ENCODE measurements at regions not wholly inside any gene's neighbourhood (a gene's known extent, or its start where the extent isn't known, plus 50 kb on each side); places are given as distances from the start of the nearest gene placed in this dataset.
"Not testable (repeated sequence)": the region's sequence is repeated elsewhere in the genome, so short reads cannot be mapped to it uniquely, and the experiment has no call there.

GRCh38 chr12:46519407-46519806, 146.8 kb upstream of the SLC38A2 start:
- Histone ChIP-seq H3K4me1 (ENCODE audit: control insufficient read depth, insufficient read depth, low read length, unreplicated experiment) (peaks cover 34% of the 10 kb centered on the region), H2AFZ (ENCODE audit: low read length, unreplicated experiment) (no peak overlapping the region), H3K4me3 (ENCODE audit: low read depth, low read length) (no peak overlapping the region), H3K36me3 (ENCODE audit: insufficient read depth, low read length) (peaks cover 55% of the 10 kb centered on the region), H3K27ac (ENCODE audit: low read depth, low read length) (no peak overlapping the region), H3K79me2 (ENCODE audit: control insufficient read depth, insufficient read depth, low read length, unreplicated experiment) (peaks cover 26% of the 10 kb centered on the region), H3K27me3 (ENCODE audit: insufficient read depth, low read length) (no peaks in the 10 kb centered on the region)

- Histone ChIP-seq H3K27me3 (ENCODE audit: insufficient read depth, low read length) (no peaks in the 10 kb centered on the region), H3K79me2 (ENCODE audit: control insufficient read depth, insufficient read depth, low read length, unreplicated experiment) (peaks cover 26% of the 10 kb centered on the region), H3K27ac (ENCODE audit: low read depth, low read length) (no peak overlapping the region), H3K4me1 (ENCODE audit: control insufficient read depth, insufficient read depth, low read length, unreplicated experiment) (peaks cover 31% of the 10 kb centered on the region), H2AFZ (ENCODE audit: low read length, unreplicated experiment) (no peak overlapping the region), H3K36me3 (ENCODE audit: insufficient read depth, low read length) (peaks cover 62% of the 10 kb centered on the region), H3K4me3 (ENCODE audit: low read depth, low read length) (no peak overlapping the region)
Observed at GRCh38 chr12:46518729-46519128, 146.2 kb upstream of the SLC38A2 start.

DNA sequence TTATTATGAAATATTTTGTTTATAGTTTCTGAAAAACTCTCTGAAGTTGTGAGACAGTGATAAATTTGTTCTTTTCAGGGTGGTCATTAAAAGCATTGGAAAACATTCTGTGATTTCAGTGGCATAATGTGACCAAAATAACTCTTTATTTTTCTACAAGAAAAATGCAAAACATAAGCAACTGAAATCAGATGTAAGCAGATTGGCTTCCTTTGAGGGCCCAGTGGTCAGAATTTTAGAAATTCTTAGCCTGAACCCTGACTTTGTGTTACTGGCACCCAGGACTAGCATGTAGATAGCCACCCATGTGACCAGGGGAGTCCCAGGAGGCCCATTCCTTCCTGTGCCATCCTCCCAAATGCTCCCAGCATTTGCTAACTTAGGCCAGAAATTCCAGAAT, 145.6 kb upstream of the SLC38A2 start:
- H3K27ac ChIP-seq (ENCODE audit: low read depth, low read length), result no peak overlapping the region
- no peak overlapping the region for H2AFZ ChIP-seq (ENCODE audit: low read length, unreplicated experiment)
- H3K36me3 ChIP-seq (ENCODE audit: insufficient read depth, low read length), result peaks cover 62% of the 10 kb centered on the region
- H3K4me3 ChIP-seq (ENCODE audit: low read depth, low read length), result no peak overlapping the region
- peaks cover 22% of the 10 kb centered on the region for H3K79me2 ChIP-seq (ENCODE audit: control insufficient read depth, insufficient read depth, low read length, unreplicated experiment)
- H3K27me3 ChIP-seq (ENCODE audit: insufficient read depth, low read length), result no peaks in the 10 kb centered on the region
- peaks cover 25% of the 10 kb centered on the region for H3K4me1 ChIP-seq (ENCODE audit: control insufficient read depth, insufficient read depth, low read length, unreplicated experiment)

DNA sequence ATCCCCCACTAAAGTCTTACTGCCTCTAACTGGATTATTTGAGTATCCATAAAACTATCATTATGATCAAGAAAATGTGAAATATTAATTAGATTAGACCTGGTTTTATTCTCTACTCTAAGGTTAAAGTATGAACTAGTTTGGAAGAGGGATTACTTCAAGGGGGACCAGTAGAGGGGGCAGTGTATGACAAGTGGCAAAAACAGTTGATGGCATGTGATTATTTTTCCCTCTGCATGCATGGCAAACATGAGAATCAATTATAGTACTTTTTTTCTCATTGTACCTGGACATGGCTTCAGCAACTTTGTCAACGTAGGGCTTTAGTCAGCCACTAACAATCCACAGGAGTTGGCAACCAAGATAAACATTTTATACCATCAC, 145.0 kb upstream of the SLC38A2 start:
- Histone ChIP-seq H3K79me2 (ENCODE audit: control insufficient read depth, insufficient read depth, low read length, unreplicated experiment) (peaks cover 20% of the 10 kb centered on the region), H2AFZ (ENCODE audit: low read length, unreplicated experiment) (no peak overlapping the region), H3K27ac (ENCODE audit: low read depth, low read length) (no peak overlapping the region), H3K36me3 (ENCODE audit: insufficient read depth, low read length) (peaks cover 62% of the 10 kb centered on the region), H3K4me3 (ENCODE audit: low read depth, low read length) (no peak overlapping the region), H3K27me3 (ENCODE audit: insufficient read depth, low read length) (no peaks in the 10 kb centered on the region), H3K4me1 (ENCODE audit: control insufficient read depth, insufficient read depth, low read length, unreplicated experiment) (peaks cover 22% of the 10 kb centered on the region)

GRCh38 chr12:46516933-46517578, 144.5 kb upstream of the SLC38A2 start:
- Histone ChIP-seq H3K27me3 (ENCODE audit: insufficient read depth, low read length) (no peaks in the 10 kb centered on the region), H3K4me1 (ENCODE audit: control insufficient read depth, insufficient read depth, low read length, unreplicated experiment) (peaks cover 17% of the 10 kb centered on the region), H3K27ac (ENCODE audit: low read depth, low read length) (no peak overlapping the region), H3K4me3 (ENCODE audit: low read depth, low read length) (no peak overlapping the region), H2AFZ (ENCODE audit: low read length, unreplicated experiment) (no peak overlapping the region), H3K79me2 (ENCODE audit: control insufficient read depth, insufficient read depth, low read length, unreplicated experiment) (peaks cover 15% of the 10 kb centered on the region), H3K36me3 (ENCODE audit: insufficient read depth, low read length) (peaks cover 62% of the 10 kb centered on the region)

- peaks cover 12% of the 10 kb centered on the region for H3K4me1 ChIP-seq (ENCODE audit: control insufficient read depth, insufficient read depth, low read length, unreplicated experiment)
- H2AFZ ChIP-seq (ENCODE audit: low read length, unreplicated experiment), result no peak overlapping the region
- H3K27me3 ChIP-seq (ENCODE audit: insufficient read depth, low read length), result no peaks in the 10 kb centered on the region
- H3K27ac ChIP-seq (ENCODE audit: low read depth, low read length), result no peak overlapping the region
- H3K36me3 ChIP-seq (ENCODE audit: insufficient read depth, low read length), result peaks cover 61% of the 10 kb centered on the region
- H3K79me2 ChIP-seq (ENCODE audit: control insufficient read depth, insufficient read depth, low read length, unreplicated experiment), result peaks cover 8% of the 10 kb centered on the region
- H3K4me3 ChIP-seq (ENCODE audit: low read depth, low read length), result no peak overlapping the region
Observed at GRCh38 chr12:46516238-46516932, 143.8 kb upstream of the SLC38A2 start.

DNA sequence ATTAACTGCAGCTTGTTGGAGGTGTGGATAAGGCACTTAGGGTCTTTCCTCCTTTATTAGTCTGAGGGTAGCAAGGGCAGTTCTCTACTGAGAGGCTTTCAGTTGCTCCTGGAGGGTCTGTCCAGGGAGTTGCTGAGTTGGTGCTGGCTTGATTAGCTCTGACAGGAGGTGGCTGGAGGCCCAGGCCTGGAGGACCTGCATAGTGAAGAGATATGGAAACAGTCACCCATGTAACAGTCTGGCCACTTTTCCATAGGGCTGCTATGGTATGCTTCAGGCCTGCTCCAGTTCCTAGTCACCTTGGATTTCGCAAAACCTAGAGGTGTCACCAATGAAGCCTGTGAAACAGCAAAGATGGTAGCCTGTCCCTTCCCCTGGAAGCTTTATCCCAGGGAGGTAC, 143.3 kb upstream of the SLC38A2 start:
- Histone ChIP-seq H3K36me3 (ENCODE audit: insufficient read depth, low read length) (peaks cover 56% of the 10 kb centered on the region), H3K4me1 (ENCODE audit: control insufficient read depth, insufficient read depth, low read length, unreplicated experiment) (peaks cover 12% of the 10 kb centered on the region)

GRCh38 chr12:46514886-46515285, 142.3 kb upstream of the SLC38A2 start:
- Histone ChIP-seq H3K36me3 (ENCODE audit: insufficient read depth, low read length) (peaks cover 48% of the 10 kb centered on the region), H3K27ac (ENCODE audit: low read depth, low read length) (no peak overlapping the region)

More for the DNA sequence above, 143.3 kb upstream of the SLC38A2 start:
- Histone ChIP-seq H3K27me3 (ENCODE audit: insufficient read depth, low read length) (no peaks in the 10 kb centered on the region), H3K27ac (ENCODE audit: low read depth, low read length) (no peak overlapping the region), H3K79me2 (ENCODE audit: control insufficient read depth, insufficient read depth, low read length, unreplicated experiment) (peaks cover 3% of the 10 kb centered on the region), H3K4me3 (ENCODE audit: low read depth, low read length) (no peak overlapping the region), H2AFZ (ENCODE audit: low read length, unreplicated experiment) (no peak overlapping the region)

DNA sequence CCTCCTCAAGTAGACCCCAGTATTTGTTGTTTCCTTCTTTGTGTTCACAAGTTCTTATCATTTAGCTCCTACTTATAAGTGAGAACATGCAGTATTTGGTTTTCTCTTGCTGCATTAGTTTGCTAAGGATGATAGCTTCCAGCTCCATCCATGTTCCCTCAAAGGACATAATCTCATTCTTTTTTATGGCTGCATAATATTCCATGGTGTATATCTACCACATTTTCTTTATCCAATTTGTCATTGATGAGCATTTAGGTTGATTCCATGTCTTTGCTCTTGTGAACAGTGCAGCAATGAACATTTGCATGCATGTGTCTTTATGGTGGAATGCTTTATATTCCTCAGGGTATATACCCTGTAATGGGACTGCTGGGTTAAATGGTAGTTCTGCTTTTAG, 137.7 kb upstream of the SLC38A2 start:
- H3K27me3 ChIP-seq (ENCODE audit: insufficient read depth, low read length); H3K27ac ChIP-seq (ENCODE audit: low read depth, low read length); H3K4me1 ChIP-seq (ENCODE audit: control insufficient read depth, insufficient read depth, low read length, unreplicated experiment); H3K4me3 ChIP-seq (ENCODE audit: low read depth, low read length); H2AFZ ChIP-seq (ENCODE audit: low read length, unreplicated experiment); H3K79me2 ChIP-seq (ENCODE audit: control insufficient read depth, insufficient read depth, low read length, unreplicated experiment): not testable (repeated sequence)
- H3K36me3 ChIP-seq (ENCODE audit: insufficient read depth, low read length), result peaks cover 21% of the 10 kb centered on the region

More at GRCh38 chr12:46514886-46515285, 142.3 kb upstream of the SLC38A2 start:
- no peak overlapping the region for H3K4me3 ChIP-seq (ENCODE audit: low read depth, low read length)
- H3K4me1 ChIP-seq (ENCODE audit: control insufficient read depth, insufficient read depth, low read length, unreplicated experiment), result peaks cover 12% of the 10 kb centered on the region
- H3K27me3 ChIP-seq (ENCODE audit: insufficient read depth, low read length), result no peaks in the 10 kb centered on the region
- H3K79me2 ChIP-seq (ENCODE audit: control insufficient read depth, insufficient read depth, low read length, unreplicated experiment), result peaks cover 2% of the 10 kb centered on the region
- no peak overlapping the region for H2AFZ ChIP-seq (ENCODE audit: low read length, unreplicated experiment)

DNA sequence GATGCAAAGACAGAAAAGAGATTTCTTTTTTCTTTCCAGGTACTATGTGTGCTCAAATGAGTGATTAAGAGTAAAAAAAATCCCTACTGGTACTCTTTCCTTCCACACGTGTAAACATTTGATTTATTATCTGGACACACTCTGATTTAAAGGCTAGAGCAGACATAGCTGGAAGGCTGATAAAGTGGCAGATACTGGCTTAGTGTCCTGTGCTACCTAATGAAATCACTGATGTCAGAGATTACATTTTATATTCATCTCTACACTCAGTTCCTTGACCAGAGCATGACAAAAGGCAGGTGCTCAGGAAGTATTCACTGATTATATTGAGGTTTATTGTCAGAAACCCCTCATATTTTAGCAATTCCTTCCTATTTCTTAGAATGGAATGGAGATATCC, 136.6 kb upstream of the SLC38A2 start:
- no peaks in the 10 kb centered on the region for H3K27me3 ChIP-seq (ENCODE audit: insufficient read depth, low read length)
- H3K27ac ChIP-seq (ENCODE audit: low read depth, low read length), result no peak overlapping the region
- H3K4me1 ChIP-seq (ENCODE audit: control insufficient read depth, insufficient read depth, low read length, unreplicated experiment), result peaks cover 8% of the 10 kb centered on the region
- H2AFZ ChIP-seq (ENCODE audit: low read length, unreplicated experiment), result no peak overlapping the region
- peaks cover 14% of the 10 kb centered on the region for H3K36me3 ChIP-seq (ENCODE audit: insufficient read depth, low read length)
- H3K4me3 ChIP-seq (ENCODE audit: low read depth, low read length), result no peak overlapping the region
- H3K79me2 ChIP-seq (ENCODE audit: control insufficient read depth, insufficient read depth, low read length, unreplicated experiment), result no peaks in the 10 kb centered on the region

GRCh38 chr12:46508651-46509050, 136.1 kb upstream of the SLC38A2 start:
- no peak overlapping the region for H3K4me3 ChIP-seq (ENCODE audit: low read depth, low read length)
- H3K36me3 ChIP-seq (ENCODE audit: insufficient read depth, low read length), result peaks cover 10% of the 10 kb centered on the region
- H3K27me3 ChIP-seq (ENCODE audit: insufficient read depth, low read length), result no peaks in the 10 kb centered on the region
- H2AFZ ChIP-seq (ENCODE audit: low read length, unreplicated experiment), result no peak overlapping the region
- H3K4me1 ChIP-seq (ENCODE audit: control insufficient read depth, insufficient read depth, low read length, unreplicated experiment), result peaks cover 8% of the 10 kb centered on the region
- no peak overlapping the region for H3K27ac ChIP-seq (ENCODE audit: low read depth, low read length)
- no peaks in the 10 kb centered on the region for H3K79me2 ChIP-seq (ENCODE audit: control insufficient read depth, insufficient read depth, low read length, unreplicated experiment)

Measured in ACC112 (cell line).